ENCODE measurements at regions not wholly inside any gene's neighbourhood (a gene's known extent, or its start where the extent isn't known, plus 50 kb on each side); places are given as distances from the start of the nearest gene placed in this dataset.

DNA sequence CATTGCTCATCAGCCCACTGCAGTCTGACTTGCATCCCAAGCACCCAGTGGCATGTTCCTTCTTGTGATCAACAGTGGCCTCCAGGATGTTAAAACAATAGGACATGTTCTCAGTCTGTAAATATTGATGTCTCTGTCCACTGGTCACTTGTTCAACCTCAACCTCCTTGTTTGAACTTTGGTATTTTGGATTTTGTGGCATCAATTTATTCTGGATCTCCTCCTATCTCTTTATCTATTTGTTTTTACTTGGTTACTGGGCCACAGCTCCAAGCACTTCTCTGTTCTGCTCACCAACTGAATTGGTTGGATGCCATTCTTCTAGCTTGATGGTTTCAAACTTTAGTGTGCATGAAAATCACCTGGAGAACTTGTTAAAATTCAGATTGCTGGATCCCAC, 1414.8 kb upstream of the CELF4 start:
- Mint-ChIP-seq H3K36me3 (ENCODE audit: low read depth) (no peaks in the 10 kb centered on the region), H3K9me3 (ENCODE audit: insufficient read depth) (no peaks in the 10 kb centered on the region), H3K4me3 (no peak overlapping the region), H3K27ac (no peak overlapping the region), H3K4me1 (ENCODE audit: low read depth) (no peaks in the 10 kb centered on the region), H3K27me3 (ENCODE audit: low read depth) (no peaks in the 10 kb centered on the region)
- no peak for ATAC-seq
- ChIA-PET POLR2A (no interaction called here), CTCF (no interaction called here)
- no peak for DNase-seq

DNA sequence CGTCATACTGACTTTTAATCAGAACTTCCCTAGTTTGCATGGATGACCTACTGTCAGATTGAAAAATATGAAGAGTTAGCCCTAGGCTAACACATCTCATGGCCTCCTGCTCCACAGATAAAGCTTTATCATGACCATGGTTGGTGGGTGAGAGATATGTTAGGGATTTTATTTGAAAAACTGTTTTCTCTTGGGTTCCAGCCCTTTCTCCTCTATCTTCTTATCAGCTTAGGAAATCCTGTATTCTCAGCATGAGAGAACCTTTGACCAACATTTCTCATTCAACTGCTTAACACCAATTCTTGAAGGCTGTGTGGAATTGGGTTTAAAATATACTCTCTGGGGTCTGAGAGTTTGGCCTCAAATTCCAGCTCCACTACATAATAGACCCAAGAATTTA, 1407.0 kb upstream of the CELF4 start:
- ChIA-PET CTCF (no interaction called here), POLR2A (no interaction called here)
- no peak for DNase-seq
- Mint-ChIP-seq H3K4me1 (ENCODE audit: low read depth) (no peaks in the 10 kb centered on the region), H3K4me3 (no peak overlapping the region), H3K27ac (no peak overlapping the region), H3K36me3 (ENCODE audit: low read depth) (no peaks in the 10 kb centered on the region), H3K9me3 (ENCODE audit: insufficient read depth) (no peaks in the 10 kb centered on the region), H3K27me3 (ENCODE audit: low read depth) (no peaks in the 10 kb centered on the region)
- no peak for ATAC-seq

DNA sequence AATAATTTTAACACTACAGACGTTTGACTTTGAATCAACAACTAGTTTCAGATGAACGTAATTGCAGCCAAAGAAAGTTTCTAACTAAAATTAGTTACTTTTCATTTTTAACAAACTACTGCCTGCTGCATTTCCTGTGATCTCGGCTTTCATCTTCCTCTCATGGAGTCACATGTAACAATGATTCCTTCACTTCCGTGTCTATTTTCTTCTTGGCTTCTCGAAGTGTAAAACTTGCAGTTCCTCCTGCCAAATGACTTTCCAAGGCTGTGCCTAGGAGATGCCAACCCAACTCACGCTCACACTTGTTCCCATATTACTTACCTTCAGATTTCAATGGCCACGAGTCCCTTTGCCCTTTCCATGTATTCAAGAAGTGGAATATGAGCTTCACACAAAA, 1406.3 kb upstream of the CELF4 start:
- POLR2A ChIA-PET: no interaction called here
- CTCF ChIA-PET: no interaction called here
- H3K27ac Mint-ChIP-seq: no peak overlapping the region
- H3K4me1 Mint-ChIP-seq (ENCODE audit: low read depth): no peaks in the 10 kb centered on the region
- no peaks in the 10 kb centered on the region for H3K9me3 Mint-ChIP-seq (ENCODE audit: insufficient read depth)
- no peak for ATAC-seq
- H3K36me3 Mint-ChIP-seq (ENCODE audit: low read depth): no peaks in the 10 kb centered on the region
- H3K27me3 Mint-ChIP-seq (ENCODE audit: low read depth): no peaks in the 10 kb centered on the region
- H3K4me3 Mint-ChIP-seq: no peak overlapping the region
- no peak for DNase-seq

DNA sequence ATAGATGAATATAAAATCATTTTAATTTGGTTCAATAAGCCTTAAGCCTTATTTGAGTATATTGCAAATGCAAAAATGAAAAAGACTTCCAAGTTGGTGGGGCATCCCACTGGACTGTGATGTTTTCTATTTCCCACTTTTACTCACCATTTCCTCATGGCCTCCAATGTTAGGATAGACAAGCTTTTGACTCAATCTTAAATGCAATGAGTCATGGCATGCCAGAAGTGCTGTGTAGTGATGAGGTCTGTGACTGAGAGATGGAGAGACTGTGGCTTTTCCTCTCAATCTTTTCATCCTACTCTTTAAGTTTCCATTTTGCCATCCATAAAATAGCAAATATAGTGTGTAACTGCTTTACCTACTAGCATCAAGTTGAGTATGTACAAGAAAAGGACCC, 1401.2 kb upstream of the CELF4 start:
- no peak overlapping the region for H3K27ac Mint-ChIP-seq
- no peaks in the 10 kb centered on the region for H3K4me1 Mint-ChIP-seq (ENCODE audit: low read depth)
- ChIA-PET POLR2A (no interaction called here), CTCF (no interaction called here)
- no peaks in the 10 kb centered on the region for H3K9me3 Mint-ChIP-seq (ENCODE audit: insufficient read depth)
- ATAC-seq: no peak
- H3K4me3 Mint-ChIP-seq: no peak overlapping the region
- no peak for DNase-seq
- H3K36me3 Mint-ChIP-seq (ENCODE audit: low read depth): no peaks in the 10 kb centered on the region
- H3K27me3 Mint-ChIP-seq (ENCODE audit: low read depth): no peaks in the 10 kb centered on the region

DNA sequence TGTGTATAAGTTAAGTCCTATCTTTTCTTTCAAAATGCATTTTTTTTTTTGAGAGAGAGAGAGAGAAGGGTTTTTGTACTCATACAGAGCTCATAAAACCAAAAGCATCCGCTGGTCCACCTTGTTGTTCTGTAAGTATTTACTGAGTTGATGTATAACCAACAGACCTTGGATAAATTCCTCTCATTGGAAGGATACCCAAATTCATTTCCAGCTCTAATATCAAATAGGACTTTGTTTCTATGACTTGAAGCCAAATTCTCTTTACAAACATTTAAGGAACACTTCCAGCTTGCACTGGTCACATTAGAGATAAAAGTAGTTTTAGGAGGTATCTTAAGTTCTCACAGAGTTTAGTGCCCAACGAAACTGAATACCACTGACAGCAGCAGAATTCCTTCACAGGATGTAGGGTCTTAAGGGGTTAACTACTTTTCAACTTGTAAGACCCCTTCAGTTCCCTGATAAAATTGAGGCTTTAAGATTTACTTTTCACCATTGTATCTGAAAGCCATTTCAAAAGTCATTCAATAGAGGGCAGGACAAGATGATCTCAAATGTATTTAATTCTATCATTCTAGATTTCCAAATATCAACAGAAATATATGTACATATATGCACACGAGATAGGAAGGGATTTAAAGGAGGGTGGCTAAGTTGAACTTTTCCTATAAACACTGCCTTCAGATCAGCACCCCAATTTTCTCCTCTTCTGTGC, 1398.5 kb upstream of the CELF4 start:
- CTCF ChIA-PET: no interaction called here

DNA sequence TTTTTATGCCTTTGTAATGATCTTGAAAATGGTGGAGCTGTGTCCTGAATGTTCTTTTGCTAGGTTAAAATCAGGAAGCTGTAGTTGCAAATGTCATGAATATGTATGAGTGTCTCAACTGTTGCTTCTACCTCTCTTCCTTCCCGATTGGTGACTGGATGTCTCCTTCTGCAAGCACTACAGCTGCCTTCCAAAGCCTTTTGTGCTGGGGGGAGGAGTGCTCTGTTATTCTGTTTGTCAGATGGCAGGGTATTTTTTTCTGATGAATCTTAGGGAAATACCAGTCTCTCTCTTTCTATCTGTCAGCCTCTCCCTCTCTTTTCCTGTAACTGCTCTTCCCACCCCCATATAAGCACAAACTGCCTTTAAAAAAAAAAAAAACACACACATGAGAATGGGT, 1396.3 kb upstream of the CELF4 start:
- no peak for ATAC-seq
- no peak for DNase-seq
- Mint-ChIP-seq H3K27me3 (ENCODE audit: low read depth) (no peaks in the 10 kb centered on the region), H3K36me3 (ENCODE audit: low read depth) (no peaks in the 10 kb centered on the region), H3K27ac (no peak overlapping the region), H3K4me3 (no peak overlapping the region), H3K9me3 (ENCODE audit: insufficient read depth) (no peaks in the 10 kb centered on the region), H3K4me1 (ENCODE audit: low read depth) (no peaks in the 10 kb centered on the region)
- POLR2A ChIA-PET: no interaction called here
- CTCF ChIA-PET: no interaction called here

More for the DNA sequence above, 1398.5 kb upstream of the CELF4 start:
- DNase-seq (no peak), ATAC-seq (no peak)
- Mint-ChIP-seq H3K9me3 (ENCODE audit: insufficient read depth) (no peaks in the 10 kb centered on the region), H3K27ac (no peak overlapping the region), H3K27me3 (ENCODE audit: low read depth) (no peaks in the 10 kb centered on the region), H3K4me1 (ENCODE audit: low read depth) (no peaks in the 10 kb centered on the region), H3K4me3 (no peak overlapping the region), H3K36me3 (ENCODE audit: low read depth) (no peaks in the 10 kb centered on the region)
- POLR2A ChIA-PET: no interaction called here

DNA sequence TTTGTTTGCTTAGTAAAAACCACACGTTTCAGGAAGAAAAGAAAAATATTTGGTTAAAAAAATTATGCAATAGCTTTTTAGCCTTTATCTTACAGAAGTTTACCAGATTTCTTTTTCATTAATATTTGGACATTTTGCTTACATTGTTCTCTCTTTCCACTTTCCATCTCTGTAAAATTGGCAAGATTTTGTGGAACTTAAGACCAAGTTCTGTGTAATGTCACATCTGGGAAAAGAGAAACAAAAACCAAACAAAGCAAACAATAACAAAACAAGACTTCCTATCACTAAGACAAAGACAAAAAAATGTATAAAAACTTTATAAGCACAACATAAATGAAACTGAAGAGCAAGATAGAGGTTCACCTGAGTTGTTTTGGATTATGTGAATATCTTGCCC, 1392.1 kb upstream of the CELF4 start:
- ATAC-seq (no peak), DNase-seq (no peak)
- Mint-ChIP-seq H3K9me3 (ENCODE audit: insufficient read depth) (no peaks in the 10 kb centered on the region), H3K4me1 (ENCODE audit: low read depth) (peaks cover 4% of the 10 kb centered on the region), H3K4me3 (no peak overlapping the region), H3K36me3 (ENCODE audit: low read depth) (no peaks in the 10 kb centered on the region), H3K27me3 (ENCODE audit: low read depth) (no peaks in the 10 kb centered on the region), H3K27ac (no peak overlapping the region)
- POLR2A ChIA-PET: no interaction called here
- CTCF ChIA-PET: no interaction called here

DNA sequence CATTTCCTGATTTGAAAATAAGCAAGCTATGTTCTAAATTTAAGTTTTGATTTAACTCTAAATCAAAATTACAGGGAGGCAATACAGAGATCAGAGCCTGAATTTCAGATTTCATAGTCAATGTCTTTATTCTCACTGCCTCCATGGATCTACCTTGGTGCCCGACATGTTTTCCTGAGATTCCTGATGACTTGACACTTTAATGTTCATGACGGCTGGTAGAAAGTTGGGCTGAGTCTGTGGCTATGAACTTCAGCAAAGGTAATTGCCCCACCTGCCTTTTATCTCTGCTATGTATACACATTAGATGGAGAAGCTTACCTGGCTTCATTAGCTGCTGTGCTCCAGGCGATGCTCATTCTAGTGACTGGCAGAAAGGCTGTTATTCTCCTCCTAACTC, 1390.5 kb upstream of the CELF4 start:
- Mint-ChIP-seq H3K4me1 (ENCODE audit: low read depth) (peaks cover 4% of the 10 kb centered on the region), H3K27me3 (ENCODE audit: low read depth) (no peaks in the 10 kb centered on the region), H3K9me3 (ENCODE audit: insufficient read depth) (no peaks in the 10 kb centered on the region), H3K4me3 (no peak overlapping the region), H3K27ac (no peak overlapping the region), H3K36me3 (ENCODE audit: low read depth) (no peaks in the 10 kb centered on the region)
- DNase-seq (no peak), ATAC-seq (no peak)
- CTCF ChIA-PET: no interaction called here
- POLR2A ChIA-PET: no interaction called here

DNA sequence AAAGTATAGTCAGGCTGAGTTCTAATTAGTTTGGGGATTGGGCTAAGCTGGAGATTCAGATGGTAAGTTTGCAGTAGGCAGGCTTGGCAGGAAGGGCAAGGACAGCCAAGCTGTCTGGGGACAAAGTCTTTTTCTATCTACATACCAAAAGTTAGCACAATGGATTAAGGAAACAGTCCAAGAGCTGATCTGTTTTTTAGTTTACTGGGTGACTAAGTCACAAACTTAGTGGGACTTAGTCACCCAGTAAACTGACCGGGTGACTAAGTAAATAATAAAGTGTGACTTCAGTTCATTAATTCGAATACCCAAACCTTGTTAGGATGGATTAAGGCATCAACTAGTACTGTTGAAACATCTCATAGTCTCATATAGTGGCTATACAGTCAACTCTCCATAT, 1386.0 kb upstream of the CELF4 start:
- Mint-ChIP-seq H3K27ac (no peak overlapping the region), H3K27me3 (ENCODE audit: low read depth) (no peaks in the 10 kb centered on the region), H3K4me3 (no peak overlapping the region), H3K9me3 (ENCODE audit: insufficient read depth) (no peaks in the 10 kb centered on the region), H3K4me1 (ENCODE audit: low read depth) (peaks cover 4% of the 10 kb centered on the region), H3K36me3 (ENCODE audit: low read depth) (no peaks in the 10 kb centered on the region)
- no peak for ATAC-seq
- DNase-seq: no peak
- ChIA-PET CTCF (no interaction called here), POLR2A (no interaction called here)

DNA sequence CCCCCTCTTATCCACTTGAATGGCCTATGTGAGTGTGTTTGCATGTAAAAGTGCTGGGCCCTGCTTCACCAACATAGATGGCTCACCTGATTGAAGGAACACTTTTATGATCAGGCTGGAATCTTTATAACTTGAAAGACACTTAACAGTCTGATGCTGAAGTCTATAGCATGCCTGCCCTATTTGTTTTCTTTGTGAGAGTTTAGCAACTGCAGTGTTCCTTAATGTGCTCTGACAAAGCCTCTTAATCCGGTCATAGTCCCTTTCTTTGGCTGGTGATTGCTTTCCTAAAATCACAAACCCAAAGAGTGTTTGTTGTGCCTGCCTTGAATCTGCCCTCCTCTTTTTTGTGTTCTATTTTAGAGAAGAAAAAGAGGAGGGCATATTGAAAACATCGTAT, 1382.8 kb upstream of the CELF4 start:
- ChIA-PET POLR2A (no interaction called here), CTCF (no interaction called here)
- H3K4me1 Mint-ChIP-seq (ENCODE audit: low read depth): no peaks in the 10 kb centered on the region
- H3K4me3 Mint-ChIP-seq: no peak overlapping the region
- peaks cover 3% of the 10 kb centered on the region for H3K9me3 Mint-ChIP-seq (ENCODE audit: insufficient read depth)
- H3K27me3 Mint-ChIP-seq (ENCODE audit: low read depth): no peaks in the 10 kb centered on the region
- peaks cover 3% of the 10 kb centered on the region for H3K36me3 Mint-ChIP-seq (ENCODE audit: low read depth)
- DNase-seq (no peak), ATAC-seq (no peak)
- H3K27ac Mint-ChIP-seq: no peak overlapping the region

DNA sequence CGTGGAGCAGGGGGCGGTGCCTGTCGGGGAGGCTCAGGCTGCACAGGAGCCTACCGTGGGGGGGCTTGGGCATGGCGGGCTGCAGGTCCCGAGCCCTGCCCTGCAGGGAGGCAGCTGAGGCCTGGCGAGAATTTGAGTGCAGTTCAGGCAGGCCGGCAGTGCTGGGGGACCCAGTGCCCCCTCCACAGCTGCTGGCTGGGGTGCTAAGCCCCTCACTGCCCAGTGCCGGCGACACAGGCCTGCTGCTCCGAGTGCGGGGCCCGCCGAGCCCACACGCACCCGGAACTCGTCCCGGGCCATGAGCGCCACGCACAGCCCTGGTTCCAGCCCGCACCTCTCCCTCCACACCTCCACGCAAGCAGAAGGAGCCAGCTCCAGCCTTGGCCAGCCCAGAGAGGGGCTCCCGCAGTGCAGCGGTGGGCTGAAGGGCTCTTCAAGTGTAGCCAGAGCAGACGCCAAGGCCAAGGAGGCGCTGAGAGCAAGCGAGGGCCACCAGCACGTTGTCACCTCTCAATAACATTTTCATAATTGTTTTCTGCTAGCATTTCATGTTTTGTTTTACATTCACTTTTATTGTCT, 1378.9 kb upstream of the CELF4 start:
- Mint-ChIP-seq H3K36me3 (ENCODE audit: low read depth) (peaks cover 14% of the 10 kb centered on the region), H3K9me3 (ENCODE audit: insufficient read depth) (peaks cover 17% of the 10 kb centered on the region), H3K4me1 (ENCODE audit: low read depth) (peaks cover 20% of the 10 kb centered on the region), H3K4me3 (no peak overlapping the region), H3K27ac (no peak overlapping the region), H3K27me3 (ENCODE audit: low read depth) (no peaks in the 10 kb centered on the region)
- DNase-seq: no peak
- ChIA-PET POLR2A (no interaction called here), CTCF (no interaction called here)
- no peak for ATAC-seq

DNA sequence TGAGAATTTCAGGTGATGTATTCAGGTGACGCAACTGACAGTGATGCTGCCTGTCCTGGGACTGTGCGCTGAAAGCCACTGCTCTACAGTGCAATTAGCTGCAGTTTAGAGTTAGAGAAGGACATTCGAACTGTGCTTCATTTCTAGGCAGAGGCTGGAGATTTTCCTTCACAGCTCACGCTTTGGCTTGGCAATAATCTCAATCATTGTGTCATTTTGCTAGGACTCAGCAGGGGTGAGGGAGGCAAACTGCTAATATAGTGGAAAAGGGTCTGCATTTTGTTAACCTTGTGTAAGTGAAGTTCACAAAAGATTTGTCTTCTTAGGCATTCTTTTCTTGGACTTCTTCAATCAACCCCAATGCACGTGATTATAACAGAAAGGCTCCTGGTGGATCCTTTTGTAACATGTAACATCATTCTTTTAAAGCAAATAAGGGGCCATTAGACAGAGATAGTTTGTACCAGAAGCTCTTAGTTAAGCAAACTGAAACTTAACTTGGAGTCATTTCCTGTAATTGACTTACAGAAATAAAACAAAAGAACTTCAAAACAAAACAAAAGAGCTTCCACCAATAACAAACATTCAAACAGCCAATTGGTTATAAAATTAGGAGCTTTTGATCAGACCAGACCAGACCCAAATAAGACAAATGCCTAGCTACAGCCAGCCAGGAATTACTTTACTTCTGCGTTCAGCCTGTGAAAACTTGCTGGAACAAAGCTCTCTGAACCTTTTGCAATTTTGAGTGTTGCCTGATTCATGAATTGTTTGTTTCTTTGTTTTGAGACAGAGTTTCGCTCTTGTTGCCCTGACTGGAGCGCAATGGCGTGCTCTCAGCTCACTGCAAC, 1376.3 kb upstream of the CELF4 start:
- H3K27me3 Mint-ChIP-seq (ENCODE audit: low read depth): no peaks in the 10 kb centered on the region
- H3K4me3 Mint-ChIP-seq: peak overlapping the region; percentile 64
- no peak for ATAC-seq
- POLR2A ChIA-PET: no interaction called here
- peak overlapping the region; percentile 87 for H3K27ac Mint-ChIP-seq
- H3K36me3 Mint-ChIP-seq (ENCODE audit: low read depth): peaks cover 14% of the 10 kb centered on the region
- no peak for DNase-seq
- H3K9me3 Mint-ChIP-seq (ENCODE audit: insufficient read depth): peaks cover 25% of the 10 kb centered on the region
- CTCF ChIA-PET: interaction anchor here (0.7 to 1.1 kb wide), 2 partner anchors 81 to 505 kb away, joined by 3 read pairs; no protein-coding TSS in a partner anchor
- peaks cover 20% of the 10 kb centered on the region for H3K4me1 Mint-ChIP-seq (ENCODE audit: low read depth)
